Lower leg skin (tissue), 3 donors: ENCODE measurements at regions not wholly inside any gene's neighbourhood (a gene's known extent, or its start where the extent isn't known, plus 50 kb on each side); places are given as distances from the start of the nearest gene placed in this dataset.

ENCODE experiments used
- CTCF ChIP-seq, 3 donors: fragments of 450-650 bp; IDR thresholded peaks; one replicate each; pipeline ENCODE4 v1.5.1; 2016; ENCODE audit warnings: antibody characterized with exemption in 3 of 3, mild to moderate bottlenecking in 3 of 3, moderate library complexity in 2 of 3
- POLR2A ChIP-seq, 2 donors: fragments of 450-650 bp; IDR thresholded peaks; one replicate each; pipeline ENCODE4 v1.6.1; 2016 to 2017; ENCODE audit warnings: antibody characterized with exemption in 2 of 2, mild to moderate bottlenecking in 1 of 2, moderate library complexity in 1 of 2

- TF ChIP-seq CTCF (IDR thresholded peaks at IDR 0.05) (no peak), POLR2A (IDR thresholded peaks at IDR 0.05) (no peak)
These were observed 593.1 kb downstream of the RNF144A start for GRCh38 chr2:7510353-7510752.
